ENCODE measurements at regions not wholly inside any gene's neighbourhood (a gene's known extent, or its start where the extent isn't known, plus 50 kb on each side); places are given as distances from the start of the nearest gene placed in this dataset.

DNA sequence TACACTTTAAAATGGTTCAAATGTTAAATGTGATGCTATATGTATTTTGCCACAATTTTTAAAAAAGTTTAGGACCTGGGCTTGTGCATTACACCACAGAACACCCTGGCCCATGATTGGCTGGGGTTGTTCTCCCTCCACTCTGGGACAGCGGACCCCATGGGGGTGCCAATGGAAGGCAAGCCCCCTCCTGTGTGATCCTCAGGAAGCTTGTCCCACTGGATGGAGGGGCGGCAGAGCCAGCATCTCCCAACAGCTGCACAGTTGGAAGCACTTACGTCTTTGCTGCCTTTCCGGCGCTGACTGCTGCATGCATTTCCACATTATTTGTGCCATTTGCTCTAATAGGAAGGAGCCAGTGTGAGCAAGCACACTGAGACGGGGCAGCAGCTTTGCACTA is 196.5 kb downstream of the SHANK2 start:
- TF ChIP-seq, protein P1, sequence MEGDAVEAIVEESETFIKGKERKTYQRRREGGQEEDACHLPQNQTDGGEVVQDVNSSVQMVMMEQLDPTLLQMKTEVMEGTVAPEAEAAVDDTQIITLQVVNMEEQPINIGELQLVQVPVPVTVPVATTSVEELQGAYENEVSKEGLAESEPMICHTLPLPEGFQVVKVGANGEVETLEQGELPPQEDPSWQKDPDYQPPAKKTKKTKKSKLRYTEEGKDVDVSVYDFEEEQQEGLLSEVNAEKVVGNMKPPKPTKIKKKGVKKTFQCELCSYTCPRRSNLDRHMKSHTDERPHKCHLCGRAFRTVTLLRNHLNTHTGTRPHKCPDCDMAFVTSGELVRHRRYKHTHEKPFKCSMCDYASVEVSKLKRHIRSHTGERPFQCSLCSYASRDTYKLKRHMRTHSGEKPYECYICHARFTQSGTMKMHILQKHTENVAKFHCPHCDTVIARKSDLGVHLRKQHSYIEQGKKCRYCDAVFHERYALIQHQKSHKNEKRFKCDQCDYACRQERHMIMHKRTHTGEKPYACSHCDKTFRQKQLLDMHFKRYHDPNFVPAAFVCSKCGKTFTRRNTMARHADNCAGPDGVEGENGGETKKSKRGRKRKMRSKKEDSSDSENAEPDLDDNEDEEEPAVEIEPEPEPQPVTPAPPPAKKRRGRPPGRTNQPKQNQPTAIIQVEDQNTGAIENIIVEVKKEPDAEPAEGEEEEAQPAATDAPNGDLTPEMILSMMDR (IDR thresholded peaks at IDR 0.05), result no peak
- TF ChIP-seq POLR2A (IDR thresholded peaks at IDR 0.05) (no peak), POLR2AphosphoS5 (IDR thresholded peaks at IDR 0.05) (no peak)

Measured in gastroesophageal sphincter (tissue), 3 donors.